HepG2 (cell line): ENCODE measurements at regions not wholly inside any gene's neighbourhood (a gene's known extent, or its start where the extent isn't known, plus 50 kb on each side); places are given as distances from the start of the nearest gene placed in this dataset.
A peak's percentile ranks its signal among the peaks of the same experiment; 100 is the strongest.

Source experiments
- BRD4 ChIP-seq: sonication (generic); formaldehyde crosslinking; IDR thresholded peaks from 2 replicates; pipeline ENCODE4 v1.4.0; 2020; ENCODE audit warnings: missing genetic modification reagents
- ERF ChIP-seq: IDR thresholded peaks from 2 replicates; pipeline ENCODE4 v1.6.1; 2018; ENCODE audit warnings: missing biosample characterization, missing genetic modification reagents
- FOSL1 ChIP-seq: sonication (generic); formaldehyde crosslinking; IDR thresholded peaks from 2 replicates; pipeline ENCODE4 v1.9.0; 2021; ENCODE audit warnings: missing genetic modification reagents, borderline replicate concordance
- MED13 ChIP-seq: sonication (generic); formaldehyde crosslinking; IDR thresholded peaks from 2 replicates; pipeline ENCODE4 v1.5.0; 2020; ENCODE audit warnings: missing genetic modification reagents
- MNT ChIP-seq: fragments of 450-650 bp; IDR thresholded peaks from 2 replicates; pipeline ENCODE4 v1.6.1; 2016
- NFYB ChIP-seq: sonication (generic); formaldehyde crosslinking; IDR thresholded peaks from 2 replicates; pipeline ENCODE4 v1.4.0; 2020; ENCODE audit warnings: missing genetic modification reagents
- NKX3-1 ChIP-seq: sonication (generic); formaldehyde crosslinking; IDR thresholded peaks from 2 replicates; pipeline ENCODE4 v1.5.0; 2020; ENCODE audit warnings: missing genetic modification reagents
- REL ChIP-seq: sonication (generic); formaldehyde crosslinking; conservative IDR thresholded peaks from 2 replicates; pipeline ENCODE4 v1.8.0; 2022; ENCODE audit warnings: mild to moderate bottlenecking, missing genetic modification reagents, moderate library complexity
- SALL1 ChIP-seq: sonication (generic); formaldehyde crosslinking; IDR thresholded peaks from 2 replicates; pipeline ENCODE4 v1.8.0; 2022; ENCODE audit warnings: mild to moderate bottlenecking, missing genetic modification reagents
- TAF1 ChIP-seq: sonication (generic); formaldehyde crosslinking; IDR thresholded peaks from 2 replicates; pipeline ENCODE4 v1.4.0; 2020; ENCODE audit warnings: missing genetic modification reagents
- YEATS4 ChIP-seq: sonication (generic); formaldehyde crosslinking; IDR thresholded peaks from 2 replicates; pipeline ENCODE4 v1.4.0; 2020; ENCODE audit warnings: missing genetic modification reagents, borderline replicate concordance
- ZNF24 ChIP-seq: fragments of 450-650 bp; IDR thresholded peaks from 2 replicates; pipeline ENCODE4 v1.6.1; 2017; ENCODE audit warnings: antibody characterized with exemption, mild to moderate bottlenecking
- ZNF251 ChIP-seq: sonication (generic); formaldehyde crosslinking; IDR thresholded peaks from 2 replicates; pipeline ENCODE4 v1.9.0; 2021; ENCODE audit warnings: mild to moderate bottlenecking, missing genetic modification reagents
- ZNF3 ChIP-seq: IDR thresholded peaks from 2 replicates; pipeline ENCODE4 v1.7.0; 2017; ENCODE audit warnings: inconsistent platforms
- ZNF629 ChIP-seq: sonication (generic); formaldehyde crosslinking; conservative IDR thresholded peaks from 2 replicates; pipeline ENCODE4 v1.5.0; 2020; ENCODE audit warnings: missing genetic modification reagents
- ZNF878 ChIP-seq: sonication (generic); formaldehyde crosslinking; IDR thresholded peaks from 2 replicates; pipeline ENCODE4 v1.8.1; 2023; ENCODE audit warnings: mild to moderate bottlenecking, missing genetic modification reagents, moderate library complexity
- ZSCAN20 ChIP-seq: sonication (generic); formaldehyde crosslinking; IDR thresholded peaks from 2 replicates; pipeline ENCODE4 v1.4.0; 2020; ENCODE audit warnings: missing genetic modification reagents, mild to moderate bottlenecking, borderline replicate concordance
- ZSCAN5A ChIP-seq: sonication (generic); formaldehyde crosslinking; IDR thresholded peaks from 2 replicates; pipeline ENCODE4 v1.8.0; 2022; ENCODE audit warnings: mild to moderate bottlenecking, missing genetic modification reagents, borderline replicate concordance
- TF ChIP-seq, protein P1 (sequence below): sonication (generic); formaldehyde crosslinking; IDR thresholded peaks from 2 replicates; pipeline ENCODE4 v1.5.0; 2020; ENCODE audit warnings: mild to moderate bottlenecking, missing genetic modification reagents
- TF ChIP-seq, protein P2 (sequence below): sonication (generic); formaldehyde crosslinking; IDR thresholded peaks from 2 replicates; pipeline ENCODE4 v1.5.1; 2020; ENCODE audit warnings: missing genetic modification reagents, mild to moderate bottlenecking, borderline replicate concordance
- TF ChIP-seq, protein P3 (sequence below): IDR thresholded peaks from 2 replicates; pipeline ENCODE4 v1.6.1; 2012; ENCODE audit warnings: low read depth, low read length, improper control_type of control experiment
- TF ChIP-seq, protein P4 (sequence below): IDR thresholded peaks from 2 replicates; pipeline ENCODE4 v1.6.1; 2012; ENCODE audit warnings: inconsistent platforms

DNA sequence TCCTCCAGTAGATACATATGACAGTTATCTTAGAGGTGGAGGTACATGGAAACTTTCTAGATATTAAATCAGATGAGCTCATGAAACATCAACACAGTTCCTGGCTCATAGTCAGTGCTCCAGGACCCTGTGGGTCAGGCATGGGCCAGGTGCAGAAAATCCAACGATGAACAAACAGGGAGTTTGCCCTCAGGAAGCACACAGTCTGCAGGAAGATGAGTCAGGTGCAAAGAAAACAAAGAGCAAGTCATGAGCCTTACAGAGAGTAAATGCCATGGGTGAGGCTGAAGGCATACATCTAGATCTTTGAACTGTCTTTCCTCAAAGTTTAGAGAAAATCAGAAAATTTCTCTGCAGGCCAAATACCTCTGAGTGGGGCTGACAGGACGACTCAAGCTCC is 184.2 kb upstream of the TPM1 start (continued):
- TF ChIP-seq ZNF251 (CRISPR knock-in tag) (no peak), SALL1 (CRISPR knock-in tag) (peak; percentile 58), BRD4 (no peak), MED13 (no peak), NKX3-1 (CRISPR knock-in tag) (no peak), ZSCAN20 (CRISPR knock-in tag) (no peak), NFYB (no peak), ZNF629 (no peak), ERF (no peak), YEATS4 (CRISPR knock-in tag) (no peak), ZNF878 (CRISPR knock-in tag) (no peak), ZSCAN5A (CRISPR knock-in tag) (no peak), REL (CRISPR knock-in tag) (no peak), TAF1 (no peak), MNT (no peak), ZNF24 (no peak), FOSL1 (peak; percentile 78; the same call in 1 of the 2 replicates), ZNF3 (CRISPR knock-in tag) (no peak)
- TF ChIP-seq, protein P1, sequence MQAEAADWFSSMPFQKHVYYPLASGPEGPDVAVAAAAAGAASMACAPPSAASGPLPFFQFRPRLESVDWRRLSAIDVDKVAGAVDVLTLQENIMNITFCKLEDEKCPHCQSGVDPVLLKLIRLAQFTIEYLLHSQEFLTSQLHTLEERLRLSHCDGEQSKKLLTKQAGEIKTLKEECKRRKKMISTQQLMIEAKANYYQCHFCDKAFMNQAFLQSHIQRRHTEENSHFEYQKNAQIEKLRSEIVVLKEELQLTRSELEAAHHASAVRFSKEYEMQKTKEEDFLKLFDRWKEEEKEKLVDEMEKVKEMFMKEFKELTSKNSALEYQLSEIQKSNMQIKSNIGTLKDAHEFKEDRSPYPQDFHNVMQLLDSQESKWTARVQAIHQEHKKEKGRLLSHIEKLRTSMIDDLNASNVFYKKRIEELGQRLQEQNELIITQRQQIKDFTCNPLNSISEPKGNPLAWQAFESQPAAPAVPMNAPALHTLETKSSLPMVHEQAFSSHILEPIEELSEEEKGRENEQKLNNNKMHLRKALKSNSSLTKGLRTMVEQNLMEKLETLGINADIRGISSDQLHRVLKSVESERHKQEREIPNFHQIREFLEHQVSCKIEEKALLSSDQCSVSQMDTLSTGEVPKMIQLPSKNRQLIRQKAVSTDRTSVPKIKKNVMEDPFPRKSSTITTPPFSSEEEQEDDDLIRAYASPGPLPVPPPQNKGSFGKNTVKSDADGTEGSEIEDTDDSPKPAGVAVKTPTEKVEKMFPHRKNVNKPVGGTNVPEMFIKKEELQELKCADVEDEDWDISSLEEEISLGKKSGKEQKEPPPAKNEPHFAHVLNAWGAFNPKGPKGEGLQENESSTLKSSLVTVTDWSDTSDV (CRISPR knock-in tag): no peak
- TF ChIP-seq, protein P2, sequence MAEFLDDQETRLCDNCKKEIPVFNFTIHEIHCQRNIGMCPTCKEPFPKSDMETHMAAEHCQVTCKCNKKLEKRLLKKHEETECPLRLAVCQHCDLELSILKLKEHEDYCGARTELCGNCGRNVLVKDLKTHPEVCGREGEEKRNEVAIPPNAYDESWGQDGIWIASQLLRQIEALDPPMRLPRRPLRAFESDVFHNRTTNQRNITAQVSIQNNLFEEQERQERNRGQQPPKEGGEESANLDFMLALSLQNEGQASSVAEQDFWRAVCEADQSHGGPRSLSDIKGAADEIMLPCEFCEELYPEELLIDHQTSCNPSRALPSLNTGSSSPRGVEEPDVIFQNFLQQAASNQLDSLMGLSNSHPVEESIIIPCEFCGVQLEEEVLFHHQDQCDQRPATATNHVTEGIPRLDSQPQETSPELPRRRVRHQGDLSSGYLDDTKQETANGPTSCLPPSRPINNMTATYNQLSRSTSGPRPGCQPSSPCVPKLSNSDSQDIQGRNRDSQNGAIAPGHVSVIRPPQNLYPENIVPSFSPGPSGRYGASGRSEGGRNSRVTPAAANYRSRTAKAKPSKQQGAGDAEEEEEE: no peak
- TF ChIP-seq, protein P3, sequence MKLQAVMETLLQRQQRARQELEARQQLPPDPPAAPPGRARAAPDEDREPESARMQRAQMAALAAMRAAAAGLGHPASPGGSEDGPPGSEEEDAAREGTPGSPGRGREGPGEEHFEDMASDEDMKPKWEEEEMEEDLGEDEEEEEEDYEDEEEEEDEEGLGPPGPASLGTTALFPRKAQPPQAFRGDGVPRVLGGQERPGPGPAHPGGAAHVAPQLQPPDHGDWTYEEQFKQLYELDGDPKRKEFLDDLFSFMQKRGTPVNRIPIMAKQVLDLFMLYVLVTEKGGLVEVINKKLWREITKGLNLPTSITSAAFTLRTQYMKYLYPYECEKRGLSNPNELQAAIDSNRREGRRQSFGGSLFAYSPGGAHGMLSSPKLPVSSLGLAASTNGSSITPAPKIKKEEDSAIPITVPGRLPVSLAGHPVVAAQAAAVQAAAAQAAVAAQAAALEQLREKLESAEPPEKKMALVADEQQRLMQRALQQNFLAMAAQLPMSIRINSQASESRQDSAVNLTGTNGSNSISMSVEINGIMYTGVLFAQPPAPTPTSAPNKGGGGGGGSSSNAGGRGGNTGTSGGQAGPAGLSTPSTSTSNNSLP: no peak
- TF ChIP-seq, protein P4, sequence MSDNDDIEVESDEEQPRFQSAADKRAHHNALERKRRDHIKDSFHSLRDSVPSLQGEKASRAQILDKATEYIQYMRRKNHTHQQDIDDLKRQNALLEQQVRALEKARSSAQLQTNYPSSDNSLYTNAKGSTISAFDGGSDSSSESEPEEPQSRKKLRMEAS: no peak
